ENCODE measurements at regions not wholly inside any gene's neighbourhood (a gene's known extent, or its start where the extent isn't known, plus 50 kb on each side); places are given as distances from the start of the nearest gene placed in this dataset.

- no peak for DNase-seq
- no peaks in the 10 kb centered on the region for H3K9me3 Mint-ChIP-seq
- no peak overlapping the region for H3K27ac Mint-ChIP-seq
- no peak for TF ChIP-seq CTCF (IDR thresholded peaks at IDR 0.05)
- no peaks in the 10 kb centered on the region for H3K4me1 Mint-ChIP-seq
- no peaks in the 10 kb centered on the region for H3K36me3 Mint-ChIP-seq (ENCODE audit: low read depth)
- peaks cover 3% of the 10 kb centered on the region for H3K27me3 Mint-ChIP-seq (ENCODE audit: low read depth, poor library complexity)
- H3K4me3 Mint-ChIP-seq = no peak overlapping the region
These were observed 972.0 kb downstream of the TUSC7 start for GRCh38 chr3:117681619-117682018.

GRCh38 chr3:117687096-117687495, 977.5 kb downstream of the TUSC7 start:
- DNase-seq = no peak
- no peak overlapping the region for H3K27ac Mint-ChIP-seq
- peaks cover 3% of the 10 kb centered on the region for H3K4me1 Mint-ChIP-seq
- H3K4me3 Mint-ChIP-seq = no peak overlapping the region
- no peak for TF ChIP-seq CTCF (IDR thresholded peaks at IDR 0.05)
- no peaks in the 10 kb centered on the region for H3K27me3 Mint-ChIP-seq (ENCODE audit: low read depth, poor library complexity)
- H3K9me3 Mint-ChIP-seq = no peaks in the 10 kb centered on the region
- H3K36me3 Mint-ChIP-seq (ENCODE audit: low read depth) = no peaks in the 10 kb centered on the region

- DNase-seq = no peak
- no peaks in the 10 kb centered on the region for H3K9me3 Mint-ChIP-seq
- no peaks in the 10 kb centered on the region for H3K36me3 Mint-ChIP-seq (ENCODE audit: low read depth)
- no peaks in the 10 kb centered on the region for H3K27me3 Mint-ChIP-seq (ENCODE audit: low read depth, poor library complexity)
- TF ChIP-seq CTCF (IDR thresholded peaks at IDR 0.05) = no peak
- no peak overlapping the region for H3K4me3 Mint-ChIP-seq
- no peak overlapping the region for H3K27ac Mint-ChIP-seq
- H3K4me1 Mint-ChIP-seq = peaks cover 10% of the 10 kb centered on the region
These were observed 979.0 kb downstream of the TUSC7 start for GRCh38 chr3:117688583-117688982.

GRCh38 chr3:117691526-117691925, 981.9 kb downstream of the TUSC7 start:
- Mint-ChIP-seq H3K27me3 (ENCODE audit: low read depth, poor library complexity) (no peaks in the 10 kb centered on the region), H3K4me1 (peaks cover 18% of the 10 kb centered on the region), H3K36me3 (ENCODE audit: low read depth) (no peaks in the 10 kb centered on the region), H3K4me3 (no peak overlapping the region), H3K9me3 (no peaks in the 10 kb centered on the region), H3K27ac (no peak overlapping the region)
- no peak for TF ChIP-seq CTCF (IDR thresholded peaks at IDR 0.05)
- no peak for DNase-seq

GRCh38 chr3:117692416-117692995, 982.9 kb downstream of the TUSC7 start:
- Mint-ChIP-seq H3K27me3 (ENCODE audit: low read depth, poor library complexity) (no peaks in the 10 kb centered on the region), H3K36me3 (ENCODE audit: low read depth) (no peaks in the 10 kb centered on the region), H3K27ac (peak overlapping the region; percentile 94), H3K4me1 (peaks cover 27% of the 10 kb centered on the region), H3K9me3 (no peaks in the 10 kb centered on the region), H3K4me3 (no peak overlapping the region)
- no peak for TF ChIP-seq CTCF (IDR thresholded peaks at IDR 0.05)
- no peak for DNase-seq

- H3K4me3 Mint-ChIP-seq = no peak overlapping the region
- H3K4me1 Mint-ChIP-seq = peaks cover 27% of the 10 kb centered on the region
- H3K27me3 Mint-ChIP-seq (ENCODE audit: low read depth, poor library complexity) = no peaks in the 10 kb centered on the region
- H3K27ac Mint-ChIP-seq = no peak overlapping the region
- H3K36me3 Mint-ChIP-seq (ENCODE audit: low read depth) = no peaks in the 10 kb centered on the region
- H3K9me3 Mint-ChIP-seq = no peaks in the 10 kb centered on the region
- no peak for DNase-seq
- no peak for TF ChIP-seq CTCF (IDR thresholded peaks at IDR 0.05)
These were observed 985.7 kb downstream of the TUSC7 start for GRCh38 chr3:117695321-117695720.

Measured in nephron progenitor cell (in vitro differentiated cells).